Panc1 (cell line): ENCODE measurements at regions not wholly inside any gene's neighbourhood (a gene's known extent, or its start where the extent isn't known, plus 50 kb on each side); places are given as distances from the start of the nearest gene placed in this dataset.

Experiments
- POLR2AphosphoS5 ChIP-seq: IDR thresholded peaks from 2 replicates; pipeline ENCODE4 v1.6.1; 2012; ENCODE audit warnings: mild to moderate bottlenecking, low read depth, low read length, moderate library complexity
- TCF7L2 ChIP-seq: IDR thresholded peaks from 2 replicates; pipeline ENCODE4 v1.6.1; 2011; ENCODE audit warnings: mild to moderate bottlenecking, low read depth, low read length, inconsistent platforms
- TF ChIP-seq, protein P1 (sequence below): fragments of 450-650 bp; IDR thresholded peaks from 2 replicates; pipeline ENCODE4 v1.5.1; 2017; ENCODE audit warnings: mild to moderate bottlenecking
- TF ChIP-seq, protein P2 (sequence below), 2 experiments: IDR thresholded peaks; 2 replicates each; pipeline ENCODE4 v1.6.1; 2011 to 2012; ENCODE audit warnings: low read depth in 2 of 2, control low read depth in 1 of 2, low read length in 1 of 2, mild to moderate bottlenecking in 1 of 2, moderate library complexity in 1 of 2; ENCODE audit not compliant: insufficient read depth in 1 of 2

DNA sequence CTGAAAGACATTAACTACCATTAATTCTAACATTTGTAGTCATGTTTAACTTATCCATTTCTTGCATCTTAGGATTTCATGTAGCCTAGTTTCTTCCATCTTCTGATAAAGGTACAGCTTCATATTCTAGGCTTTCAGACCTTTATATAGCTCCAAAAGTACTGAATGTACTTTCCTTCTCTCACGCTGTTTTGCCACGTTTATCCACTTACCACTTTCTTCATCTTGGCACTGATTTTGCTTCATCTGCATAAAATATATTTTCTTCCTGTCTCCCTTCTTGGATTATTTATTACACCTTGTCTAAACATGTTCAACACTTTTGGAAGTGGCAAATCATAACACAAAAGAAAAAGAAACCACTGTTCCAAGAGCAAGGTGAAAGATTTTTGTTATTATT is 553.8 kb downstream of the DTWD2 start:
- TF ChIP-seq, protein P1, sequence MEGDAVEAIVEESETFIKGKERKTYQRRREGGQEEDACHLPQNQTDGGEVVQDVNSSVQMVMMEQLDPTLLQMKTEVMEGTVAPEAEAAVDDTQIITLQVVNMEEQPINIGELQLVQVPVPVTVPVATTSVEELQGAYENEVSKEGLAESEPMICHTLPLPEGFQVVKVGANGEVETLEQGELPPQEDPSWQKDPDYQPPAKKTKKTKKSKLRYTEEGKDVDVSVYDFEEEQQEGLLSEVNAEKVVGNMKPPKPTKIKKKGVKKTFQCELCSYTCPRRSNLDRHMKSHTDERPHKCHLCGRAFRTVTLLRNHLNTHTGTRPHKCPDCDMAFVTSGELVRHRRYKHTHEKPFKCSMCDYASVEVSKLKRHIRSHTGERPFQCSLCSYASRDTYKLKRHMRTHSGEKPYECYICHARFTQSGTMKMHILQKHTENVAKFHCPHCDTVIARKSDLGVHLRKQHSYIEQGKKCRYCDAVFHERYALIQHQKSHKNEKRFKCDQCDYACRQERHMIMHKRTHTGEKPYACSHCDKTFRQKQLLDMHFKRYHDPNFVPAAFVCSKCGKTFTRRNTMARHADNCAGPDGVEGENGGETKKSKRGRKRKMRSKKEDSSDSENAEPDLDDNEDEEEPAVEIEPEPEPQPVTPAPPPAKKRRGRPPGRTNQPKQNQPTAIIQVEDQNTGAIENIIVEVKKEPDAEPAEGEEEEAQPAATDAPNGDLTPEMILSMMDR, result no peak
- TF ChIP-seq POLR2AphosphoS5 (no peak), TCF7L2 (no peak)
- TF ChIP-seq, protein P2, sequence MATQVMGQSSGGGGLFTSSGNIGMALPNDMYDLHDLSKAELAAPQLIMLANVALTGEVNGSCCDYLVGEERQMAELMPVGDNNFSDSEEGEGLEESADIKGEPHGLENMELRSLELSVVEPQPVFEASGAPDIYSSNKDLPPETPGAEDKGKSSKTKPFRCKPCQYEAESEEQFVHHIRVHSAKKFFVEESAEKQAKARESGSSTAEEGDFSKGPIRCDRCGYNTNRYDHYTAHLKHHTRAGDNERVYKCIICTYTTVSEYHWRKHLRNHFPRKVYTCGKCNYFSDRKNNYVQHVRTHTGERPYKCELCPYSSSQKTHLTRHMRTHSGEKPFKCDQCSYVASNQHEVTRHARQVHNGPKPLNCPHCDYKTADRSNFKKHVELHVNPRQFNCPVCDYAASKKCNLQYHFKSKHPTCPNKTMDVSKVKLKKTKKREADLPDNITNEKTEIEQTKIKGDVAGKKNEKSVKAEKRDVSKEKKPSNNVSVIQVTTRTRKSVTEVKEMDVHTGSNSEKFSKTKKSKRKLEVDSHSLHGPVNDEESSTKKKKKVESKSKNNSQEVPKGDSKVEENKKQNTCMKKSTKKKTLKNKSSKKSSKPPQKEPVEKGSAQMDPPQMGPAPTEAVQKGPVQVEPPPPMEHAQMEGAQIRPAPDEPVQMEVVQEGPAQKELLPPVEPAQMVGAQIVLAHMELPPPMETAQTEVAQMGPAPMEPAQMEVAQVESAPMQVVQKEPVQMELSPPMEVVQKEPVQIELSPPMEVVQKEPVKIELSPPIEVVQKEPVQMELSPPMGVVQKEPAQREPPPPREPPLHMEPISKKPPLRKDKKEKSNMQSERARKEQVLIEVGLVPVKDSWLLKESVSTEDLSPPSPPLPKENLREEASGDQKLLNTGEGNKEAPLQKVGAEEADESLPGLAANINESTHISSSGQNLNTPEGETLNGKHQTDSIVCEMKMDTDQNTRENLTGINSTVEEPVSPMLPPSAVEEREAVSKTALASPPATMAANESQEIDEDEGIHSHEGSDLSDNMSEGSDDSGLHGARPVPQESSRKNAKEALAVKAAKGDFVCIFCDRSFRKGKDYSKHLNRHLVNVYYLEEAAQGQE (IDR thresholded peaks at IDR 0.05; ENCODE audit: insufficient read depth in 1 of 2, low read depth in 2 of 2, low read length in 1 of 2), result no peak
